ENCODE measurements at regions not wholly inside any gene's neighbourhood (a gene's known extent, or its start where the extent isn't known, plus 50 kb on each side); places are given as distances from the start of the nearest gene placed in this dataset.

DNA sequence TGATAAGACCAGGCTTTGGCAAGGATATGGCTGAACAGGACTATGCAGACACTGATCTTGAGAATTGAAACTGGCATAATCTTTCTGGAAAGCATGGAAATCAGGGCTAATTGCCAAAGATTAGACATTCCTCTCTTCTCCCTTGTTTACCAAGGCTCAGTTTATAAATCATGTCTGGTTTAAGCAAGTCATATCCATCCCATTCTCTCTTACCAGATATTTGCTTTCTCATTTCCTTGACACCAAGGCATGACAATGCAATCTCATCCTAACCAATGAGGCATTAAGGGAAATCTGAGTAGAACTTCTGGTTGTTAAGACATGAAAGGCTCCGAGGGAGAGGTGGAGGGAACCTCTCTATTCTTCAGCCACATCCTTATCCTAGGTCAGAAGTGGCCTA is 110.3 kb upstream of the CEP85L start:
- TF ChIP-seq, protein P1, sequence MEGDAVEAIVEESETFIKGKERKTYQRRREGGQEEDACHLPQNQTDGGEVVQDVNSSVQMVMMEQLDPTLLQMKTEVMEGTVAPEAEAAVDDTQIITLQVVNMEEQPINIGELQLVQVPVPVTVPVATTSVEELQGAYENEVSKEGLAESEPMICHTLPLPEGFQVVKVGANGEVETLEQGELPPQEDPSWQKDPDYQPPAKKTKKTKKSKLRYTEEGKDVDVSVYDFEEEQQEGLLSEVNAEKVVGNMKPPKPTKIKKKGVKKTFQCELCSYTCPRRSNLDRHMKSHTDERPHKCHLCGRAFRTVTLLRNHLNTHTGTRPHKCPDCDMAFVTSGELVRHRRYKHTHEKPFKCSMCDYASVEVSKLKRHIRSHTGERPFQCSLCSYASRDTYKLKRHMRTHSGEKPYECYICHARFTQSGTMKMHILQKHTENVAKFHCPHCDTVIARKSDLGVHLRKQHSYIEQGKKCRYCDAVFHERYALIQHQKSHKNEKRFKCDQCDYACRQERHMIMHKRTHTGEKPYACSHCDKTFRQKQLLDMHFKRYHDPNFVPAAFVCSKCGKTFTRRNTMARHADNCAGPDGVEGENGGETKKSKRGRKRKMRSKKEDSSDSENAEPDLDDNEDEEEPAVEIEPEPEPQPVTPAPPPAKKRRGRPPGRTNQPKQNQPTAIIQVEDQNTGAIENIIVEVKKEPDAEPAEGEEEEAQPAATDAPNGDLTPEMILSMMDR (IDR thresholded peaks at IDR 0.05; ENCODE audit: low read length, missing control alignments): no peak
- DNase-seq (ENCODE audit: low read depth): no peak
- H3K4me3 ChIP-seq (replicated peaks; ENCODE audit: low read depth, low read length): no peak overlapping the region

GRCh38 chr6:118758946-118759345 is 107.6 kb upstream of the CEP85L start:
- no peak overlapping the region for H3K4me3 ChIP-seq (replicated peaks; ENCODE audit: low read depth, low read length)
- no peak for DNase-seq (ENCODE audit: low read depth)
- TF ChIP-seq, protein P1 (IDR thresholded peaks at IDR 0.05; ENCODE audit: low read length, missing control alignments): no peak

DNA sequence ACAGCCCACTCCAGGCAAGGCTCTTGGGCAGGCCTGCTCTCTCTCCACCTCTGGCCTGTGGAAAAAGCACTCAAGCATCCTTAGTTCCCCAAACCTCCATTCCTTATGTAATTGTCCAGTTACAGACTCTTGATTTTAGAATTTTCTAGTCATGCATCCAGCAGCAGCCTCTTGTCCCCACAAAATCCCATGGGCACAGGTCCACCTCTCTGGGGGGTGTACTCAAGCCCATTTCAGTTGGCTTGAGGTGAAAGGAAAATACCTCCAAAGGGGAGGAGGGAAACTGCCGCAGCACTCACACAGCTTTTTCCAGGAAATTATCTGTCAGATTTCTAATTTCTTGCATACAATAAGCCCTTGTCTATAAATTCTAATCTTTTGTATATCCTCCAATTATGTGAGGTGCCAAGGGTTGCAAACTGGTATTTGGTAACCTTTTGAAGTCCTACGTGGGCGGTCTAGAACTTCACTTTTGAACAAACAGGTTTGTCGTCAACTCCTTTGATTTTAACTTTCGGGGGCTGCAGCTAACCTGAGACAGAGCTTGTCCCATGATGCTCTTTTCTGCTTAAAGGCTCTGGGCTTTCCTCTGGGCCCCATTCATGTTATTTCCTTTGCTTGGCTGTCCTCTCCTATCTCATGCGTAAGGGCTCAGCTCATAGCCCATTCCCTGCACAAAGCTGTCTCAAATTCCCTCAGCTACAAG is 104.7 kb upstream of the CEP85L start:
- TF ChIP-seq, protein P1 (IDR thresholded peaks at IDR 0.05; ENCODE audit: low read length, missing control alignments): no peak
- no peak for DNase-seq (ENCODE audit: low read depth)
- H3K4me3 ChIP-seq (replicated peaks; ENCODE audit: low read depth, low read length): no peak overlapping the region

- no peak overlapping the region for H3K4me3 ChIP-seq (replicated peaks; ENCODE audit: low read depth, low read length)
- DNase-seq (ENCODE audit: low read depth): no peak
- TF ChIP-seq, protein P1 (IDR thresholded peaks at IDR 0.05; ENCODE audit: low read length, missing control alignments): no peak
Measured at GRCh38 chr6:118752803-118753202, 101.4 kb upstream of the CEP85L start.

GRCh38 chr6:118751072-118751471 is 99.7 kb upstream of the CEP85L start:
- TF ChIP-seq, protein P1 (IDR thresholded peaks at IDR 0.05; ENCODE audit: low read length, missing control alignments): no peak
- DNase-seq (ENCODE audit: low read depth): no peak
- H3K4me3 ChIP-seq (replicated peaks; ENCODE audit: low read depth, low read length): no peak overlapping the region

GRCh38 chr6:118750143-118750542 is 98.8 kb upstream of the CEP85L start:
- no peak overlapping the region for H3K4me3 ChIP-seq (replicated peaks; ENCODE audit: low read depth, low read length)
- TF ChIP-seq, protein P1 (IDR thresholded peaks at IDR 0.05; ENCODE audit: low read length, missing control alignments): no peak
- DNase-seq (ENCODE audit: low read depth): no peak
